Immature natural killer cell (primary cell): ENCODE measurements at regions not wholly inside any gene's neighbourhood (a gene's known extent, or its start where the extent isn't known, plus 50 kb on each side); places are given as distances from the start of the nearest gene placed in this dataset.

ENCODE experiments used
- DNase-seq, 3 donors: peaks; one replicate each; pipeline ENCODE4 v3.0.0; 2022; ENCODE audit warnings: mixed read lengths in 1 of 3
- H3K27ac Mint-ChIP-seq, 6 donors: one replicate each; pipeline ENCODE4 v1.8.0; 2020; ENCODE audit warnings: mixed read lengths in 6 of 6, mild to moderate bottlenecking in 5 of 6, inconsistent platforms in 4 of 6, moderate library complexity in 3 of 6
- H3K27me3 Mint-ChIP-seq, 3 donors: one replicate each; pipeline ENCODE4 v1.8.0; 2020 to 2021; ENCODE audit warnings: low read depth in 3 of 3, mild to moderate bottlenecking in 3 of 3, mixed read lengths in 3 of 3, moderate library complexity in 3 of 3, inconsistent platforms in 1 of 3
- H3K36me3 Mint-ChIP-seq, 3 donors: one replicate each; pipeline ENCODE4 v1.8.0; 2020; ENCODE audit warnings: mixed read lengths in 3 of 3, inconsistent platforms in 2 of 3, mild to moderate bottlenecking in 2 of 3
- H3K4me1 Mint-ChIP-seq, 2 donors: one replicate each; pipeline ENCODE4 v1.8.0; 2020; ENCODE audit warnings: inconsistent platforms in 2 of 2, mild to moderate bottlenecking in 2 of 2, mixed read lengths in 2 of 2, moderate library complexity in 1 of 2
- H3K4me3 Mint-ChIP-seq, 5 donors: one replicate each; pipeline ENCODE4 v1.8.0; 2020; ENCODE audit warnings: mild to moderate bottlenecking in 5 of 5, mixed read lengths in 5 of 5, inconsistent platforms in 3 of 5, moderate library complexity in 3 of 5
- H3K9me3 Mint-ChIP-seq, 6 donors: one replicate each; pipeline ENCODE4 v1.8.0; 2020; ENCODE audit warnings: mild to moderate bottlenecking in 6 of 6, mixed read lengths in 6 of 6, inconsistent platforms in 4 of 6, moderate library complexity in 3 of 6

- H3K36me3 Mint-ChIP-seq = no peaks in the 10 kb centered on the region
- H3K27me3 Mint-ChIP-seq = peaks cover 0 to 5% (median 2%) of the 10 kb centered on the region in 3 donors
- DNase-seq = no peak
- no peak overlapping the region for H3K4me3 Mint-ChIP-seq
- H3K9me3 Mint-ChIP-seq = peaks cover 0 to 13% (median 2%) of the 10 kb centered on the region in 6 donors
- no peaks in the 10 kb centered on the region for H3K4me1 Mint-ChIP-seq
- H3K27ac Mint-ChIP-seq = no peak overlapping the region
Observed at GRCh38 chr6:80440496-80441115, 334.1 kb downstream of the BCKDHB start.

DNA sequence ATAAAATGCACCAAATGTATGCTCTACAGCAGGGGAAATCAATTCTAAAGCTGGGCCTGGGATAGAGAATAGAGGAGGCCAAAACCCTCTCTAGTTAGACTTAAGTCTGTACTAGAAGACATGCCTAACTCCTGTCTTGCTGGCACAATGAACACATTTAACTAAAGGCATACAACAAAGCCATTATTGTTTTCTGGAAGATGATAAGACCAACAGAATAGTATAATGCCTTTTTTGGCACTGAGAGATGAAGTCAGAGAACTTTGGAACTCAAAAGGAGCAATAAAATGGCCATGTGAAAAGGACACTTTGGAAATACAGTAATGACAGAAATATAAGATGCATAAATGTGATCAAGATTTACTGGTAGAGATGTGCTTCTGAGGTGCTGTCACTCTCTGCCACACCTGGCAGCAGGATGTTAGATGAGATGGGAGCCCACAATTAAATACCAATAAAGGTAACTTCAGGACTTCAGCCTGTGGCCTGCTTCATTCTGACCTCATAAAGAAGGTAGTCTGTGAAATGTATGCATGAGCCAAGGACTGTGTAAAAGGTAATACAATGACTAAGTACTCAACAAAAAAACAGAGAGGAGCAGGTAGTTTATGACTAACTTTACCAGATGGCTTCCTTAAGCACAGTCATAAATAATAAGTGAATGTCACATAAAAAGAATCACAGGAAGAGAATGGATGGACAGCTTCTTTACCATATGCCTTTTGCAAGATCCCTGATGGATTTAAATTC, 333.4 kb downstream of the BCKDHB start:
- H3K9me3 Mint-ChIP-seq = peaks cover 0 to 10% (median 2%) of the 10 kb centered on the region in 6 donors
- H3K4me3 Mint-ChIP-seq = no peak overlapping the region
- no peaks in the 10 kb centered on the region for H3K4me1 Mint-ChIP-seq
- DNase-seq = no peak
- no peaks in the 10 kb centered on the region for H3K36me3 Mint-ChIP-seq
- H3K27me3 Mint-ChIP-seq = peaks cover 0 to 5% (median 2%) of the 10 kb centered on the region in 3 donors
- H3K27ac Mint-ChIP-seq = no peak overlapping the region

DNA sequence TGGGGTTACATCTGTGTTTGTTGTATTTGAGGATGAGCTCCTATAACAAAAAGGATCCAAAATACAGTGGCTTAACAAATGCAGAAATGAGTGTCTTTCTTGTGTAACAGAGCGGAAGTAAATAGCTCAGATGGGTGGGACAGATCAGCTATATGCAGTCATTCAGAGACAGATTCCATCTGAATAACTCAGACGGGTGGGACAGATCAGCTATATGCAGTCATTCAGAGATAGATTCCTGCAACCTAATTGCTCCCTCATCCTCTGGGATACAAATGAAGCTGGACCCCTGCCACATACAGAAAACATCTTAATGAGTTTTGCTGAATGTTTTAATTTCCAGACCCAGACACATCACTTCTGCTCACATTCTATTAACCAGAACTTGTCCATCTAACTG, 332.3 kb downstream of the BCKDHB start:
- no peaks in the 10 kb centered on the region for H3K4me1 Mint-ChIP-seq
- DNase-seq = no peak
- H3K27me3 Mint-ChIP-seq = peaks cover 0 to 5% (median 2%) of the 10 kb centered on the region in 3 donors
- H3K4me3 Mint-ChIP-seq = no peak overlapping the region
- peaks cover 0 to 1% (median 0%) of the 10 kb centered on the region in 3 donors for H3K36me3 Mint-ChIP-seq
- H3K9me3 Mint-ChIP-seq = peaks cover 0 to 10% (median 2%) of the 10 kb centered on the region in 6 donors
- H3K27ac Mint-ChIP-seq = no peak overlapping the region

DNA sequence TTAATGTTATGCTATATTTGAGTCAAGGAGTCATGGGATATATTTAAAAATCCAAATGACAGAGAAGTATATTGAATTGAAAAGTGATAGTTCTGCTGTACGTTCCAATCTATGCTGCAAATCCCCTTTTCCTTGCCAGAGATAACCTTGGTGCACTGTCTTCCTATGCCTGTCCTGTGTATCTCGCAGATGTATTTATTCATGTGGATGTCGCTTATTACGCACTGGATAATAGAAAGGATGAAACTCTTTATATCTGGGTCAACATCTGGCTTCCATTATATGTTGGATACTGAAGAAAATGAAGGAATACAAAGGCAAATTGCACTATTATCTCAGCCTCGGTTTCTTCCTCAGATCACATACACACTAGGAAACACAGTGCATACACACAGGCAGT, 331.3 kb downstream of the BCKDHB start:
- Mint-ChIP-seq H3K36me3 (peaks cover 0 to 3% (median 0%) of the 10 kb centered on the region in 3 donors), H3K4me1 (no peaks in the 10 kb centered on the region), H3K4me3 (no peak overlapping the region), H3K27ac (no peak overlapping the region), H3K9me3 (peaks cover 0 to 10% (median 3%) of the 10 kb centered on the region in 6 donors), H3K27me3 (peaks cover 0 to 5% (median 2%) of the 10 kb centered on the region in 3 donors)
- no peak for DNase-seq

GRCh38 chr6:80437221-80437620, 330.8 kb downstream of the BCKDHB start:
- Mint-ChIP-seq H3K4me3 (no peak overlapping the region), H3K4me1 (peaks cover 2 to 6% of the 10 kb centered on the region in 2 donors), H3K27ac (no peak overlapping the region), H3K9me3 (peaks cover 0 to 13% (median 5%) of the 10 kb centered on the region in 6 donors), H3K27me3 (peaks cover 0 to 5% (median 4%) of the 10 kb centered on the region in 3 donors), H3K36me3 (peaks cover 0 to 3% (median 0%) of the 10 kb centered on the region in 3 donors)
- DNase-seq = no peak

DNA sequence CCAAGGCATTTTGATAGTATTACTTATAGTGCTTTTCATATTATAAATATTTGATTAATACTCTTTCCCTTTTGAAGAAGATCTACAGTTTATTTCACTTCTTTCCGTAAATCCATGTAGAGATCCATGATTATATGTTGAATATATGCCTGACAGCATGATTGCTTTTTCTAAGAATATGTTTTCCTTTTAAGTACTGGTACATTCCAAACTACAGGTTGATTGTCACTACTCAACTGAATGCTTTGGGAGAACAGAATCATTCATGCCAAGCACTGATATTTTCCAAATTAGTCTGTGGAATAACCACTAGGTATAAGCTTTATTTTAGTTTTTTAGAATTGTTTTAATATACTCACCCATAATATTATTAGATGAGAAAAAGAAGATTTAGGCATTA, 330.2 kb downstream of the BCKDHB start:
- Mint-ChIP-seq H3K4me1 (peaks cover 5 to 11% of the 10 kb centered on the region in 2 donors), H3K4me3 (no peak overlapping the region), H3K36me3 (peaks cover 0 to 3% (median 0%) of the 10 kb centered on the region in 3 donors), H3K27me3 (peaks cover 0 to 5% (median 4%) of the 10 kb centered on the region in 3 donors), H3K27ac (no peak overlapping the region), H3K9me3 (peaks cover 0 to 17% (median 8%) of the 10 kb centered on the region in 6 donors)
- no peak for DNase-seq

DNA sequence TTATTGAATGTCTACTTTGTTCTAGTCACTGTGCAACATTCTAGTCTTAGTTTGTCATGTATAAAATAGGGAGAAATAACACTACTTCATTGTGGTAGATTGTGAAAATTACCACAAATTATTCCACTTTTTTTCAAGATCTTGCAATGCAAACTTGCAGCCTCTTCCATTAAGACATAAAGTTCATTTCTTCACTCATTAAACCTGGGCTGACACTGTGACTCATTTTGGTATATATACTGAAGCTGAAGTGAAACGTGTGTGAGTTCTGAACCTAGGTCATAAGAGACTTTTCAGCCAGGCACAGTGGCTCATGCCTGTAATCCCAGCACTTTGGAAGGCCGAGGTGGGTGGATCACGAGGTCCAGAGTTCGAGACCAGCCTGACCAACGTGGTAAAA, 329.0 kb downstream of the BCKDHB start:
- Mint-ChIP-seq H3K36me3 (peaks cover 0 to 3% (median 0%) of the 10 kb centered on the region in 3 donors), H3K4me3 (no peak overlapping the region), H3K27me3 (peaks cover 1 to 5% (median 4%) of the 10 kb centered on the region in 3 donors), H3K4me1 (peaks cover 17 to 23% of the 10 kb centered on the region in 2 donors), H3K9me3 (peaks cover 0 to 19% (median 11%) of the 10 kb centered on the region in 6 donors), H3K27ac (no peak overlapping the region)
- DNase-seq = no peak

DNA sequence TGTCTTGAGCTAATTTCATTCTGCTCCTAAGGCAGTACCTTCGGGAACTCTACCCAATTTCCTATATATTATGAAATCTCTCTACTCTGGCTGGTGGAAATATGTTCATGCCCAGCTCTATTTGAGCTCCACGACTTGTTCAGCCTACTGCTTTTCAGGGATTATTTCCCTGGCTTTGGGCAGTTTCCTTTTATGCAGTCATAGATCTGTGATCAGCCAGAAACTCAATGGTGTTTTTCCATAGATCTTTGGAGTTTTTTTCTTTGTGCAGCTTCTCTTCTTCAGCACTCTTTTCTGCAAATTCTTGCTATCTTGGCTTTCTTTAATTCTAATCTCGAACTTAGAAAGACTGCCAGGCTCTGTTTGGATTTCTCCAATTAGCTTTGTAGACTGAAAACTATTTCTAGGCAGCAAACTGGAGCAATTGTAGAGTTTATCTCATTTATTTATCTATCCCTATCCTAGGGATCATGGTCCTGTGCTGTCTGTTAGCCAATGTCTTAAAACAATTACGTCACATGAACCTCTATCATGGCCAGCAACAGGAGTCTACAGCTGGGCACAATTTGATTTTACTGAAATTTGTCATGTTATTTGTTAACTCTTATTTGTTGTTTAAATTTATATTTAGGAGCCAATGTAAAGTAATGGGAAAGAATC, 328.4 kb downstream of the BCKDHB start:
- H3K27me3 Mint-ChIP-seq = peaks cover 0 to 2% (median 1%) of the 10 kb centered on the region in 3 donors
- H3K36me3 Mint-ChIP-seq = peaks cover 0 to 3% (median 0%) of the 10 kb centered on the region in 3 donors
- H3K27ac Mint-ChIP-seq = no peak overlapping the region
- H3K9me3 Mint-ChIP-seq = peaks cover 0 to 17% (median 11%) of the 10 kb centered on the region in 6 donors
- DNase-seq = no peak
- peaks cover 21 to 30% of the 10 kb centered on the region in 2 donors for H3K4me1 Mint-ChIP-seq
- H3K4me3 Mint-ChIP-seq = no peak overlapping the region

DNA sequence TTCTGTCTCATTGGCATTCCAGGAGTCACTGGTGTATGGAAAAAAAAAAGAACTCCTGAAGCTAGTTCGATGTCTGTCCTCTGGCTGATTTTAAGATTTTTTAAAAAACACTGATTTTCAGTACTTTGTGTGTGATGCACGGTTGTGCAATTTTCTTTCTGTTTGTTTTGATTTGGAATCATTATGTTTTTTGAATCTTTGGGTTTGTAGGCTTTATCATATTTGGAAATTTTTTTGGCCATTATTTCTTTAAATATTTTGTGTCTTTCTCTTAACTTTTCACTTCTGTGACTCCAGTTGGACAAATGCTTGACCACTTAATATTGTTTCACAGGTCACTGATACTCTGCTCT, 327.2 kb downstream of the BCKDHB start:
- Mint-ChIP-seq H3K27ac (peak overlapping the region in 1 of 6 donors; percentile 3), H3K27me3 (peaks cover 0 to 2% (median 1%) of the 10 kb centered on the region in 3 donors), H3K9me3 (peaks cover under 1 to 24% (median 16%) of the 10 kb centered on the region in 6 donors), H3K4me1 (peaks cover 21 to 32% of the 10 kb centered on the region in 2 donors), H3K4me3 (no peak overlapping the region), H3K36me3 (peaks cover 0 to 3% (median 0%) of the 10 kb centered on the region in 3 donors)
- DNase-seq = no peak

GRCh38 chr6:80433010-80433672, 326.7 kb downstream of the BCKDHB start:
- Mint-ChIP-seq H3K27me3 (peaks cover 0 to 2% (median 1%) of the 10 kb centered on the region in 3 donors), H3K27ac (peak overlapping the region in 2 of 6 donors; percentile 77 to 81), H3K4me1 (peaks cover 21 to 32% of the 10 kb centered on the region in 2 donors), H3K4me3 (no peak overlapping the region), H3K36me3 (peaks cover 0 to 3% (median 0%) of the 10 kb centered on the region in 3 donors), H3K9me3 (peaks cover 2 to 29% (median 16%) of the 10 kb centered on the region in 6 donors)
- DNase-seq = no peak

DNA sequence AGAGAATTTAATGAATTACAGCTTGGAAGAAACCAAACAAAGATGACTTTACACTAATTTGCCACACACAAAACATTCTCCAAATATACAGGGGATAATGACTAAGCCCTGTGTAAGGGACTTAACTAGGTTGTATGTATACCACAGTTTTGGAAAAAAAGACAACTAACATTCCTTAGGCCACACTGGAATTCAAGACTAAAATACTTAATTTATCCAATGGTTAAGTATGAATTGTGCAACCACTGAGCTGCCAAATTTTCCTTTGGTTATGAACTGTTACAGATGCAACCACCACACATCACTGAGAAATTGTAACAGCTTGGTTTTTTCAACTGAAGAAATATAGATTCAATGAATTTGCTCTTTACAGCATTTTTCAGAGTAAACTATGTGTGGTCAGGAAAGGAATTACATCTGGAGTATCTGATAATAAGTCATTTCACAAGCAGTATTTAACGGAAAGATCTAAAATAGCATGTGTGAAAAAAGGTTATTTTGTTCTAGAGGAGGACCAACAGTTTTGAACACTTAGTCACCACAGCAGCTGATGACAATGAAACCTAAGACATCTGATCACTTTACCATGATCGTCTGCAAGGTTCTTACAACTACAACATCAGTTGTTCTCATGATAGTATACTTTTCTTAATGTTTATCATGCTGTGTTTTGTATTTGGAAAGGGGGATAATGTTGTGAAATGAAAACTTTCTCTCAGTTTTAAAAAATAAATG, 318.8 kb downstream of the BCKDHB start:
- Mint-ChIP-seq H3K4me1 (peaks cover 17 to 25% of the 10 kb centered on the region in 2 donors), H3K9me3 (peaks cover 22 to 60% (median 37%) of the 10 kb centered on the region in 6 donors), H3K4me3 (peak overlapping the region in 4 of 5 donors; percentile 42 to 67 (median 58)), H3K27me3 (peaks cover 0 to 2% (median 0%) of the 10 kb centered on the region in 3 donors), H3K36me3 (peaks cover 8 to 24% (median 21%) of the 10 kb centered on the region in 3 donors), H3K27ac (peak overlapping the region; percentile 56 to 90 (median 83))
- DNase-seq = peak in 2 of 3 donors; percentile 1 to 20

GRCh38 chr6:80411486-80411885, 305.0 kb downstream of the BCKDHB start:
- peaks cover 0 to 7% (median 3%) of the 10 kb centered on the region in 3 donors for H3K27me3 Mint-ChIP-seq
- peaks cover 4 to 7% of the 10 kb centered on the region in 2 donors for H3K4me1 Mint-ChIP-seq
- no peak for DNase-seq
- peaks cover 9 to 33% (median 18%) of the 10 kb centered on the region in 6 donors for H3K9me3 Mint-ChIP-seq
- no peak overlapping the region for H3K27ac Mint-ChIP-seq
- peaks cover 4 to 38% (median 15%) of the 10 kb centered on the region in 3 donors for H3K36me3 Mint-ChIP-seq
- H3K4me3 Mint-ChIP-seq = no peak overlapping the region
